ENCODE measurements at regions not wholly inside any gene's neighbourhood (a gene's known extent, or its start where the extent isn't known, plus 50 kb on each side); places are given as distances from the start of the nearest gene placed in this dataset.

GRCh38 chr21:35850542-35851103 is 209.7 kb downstream of the SETD4 start:
- TF ChIP-seq POLR2AphosphoS5 (IDR thresholded peaks at IDR 0.05; ENCODE audit: low read depth, low read length), result no peak
- no peak for TF ChIP-seq CTCF (IDR thresholded peaks at IDR 0.05)
- no peak for TF ChIP-seq TCF7L2 (IDR thresholded peaks at IDR 0.05; ENCODE audit: low read depth, low read length)
- no peak for TF ChIP-seq SIN3A (IDR thresholded peaks at IDR 0.05; ENCODE audit: borderline replicate concordance, insufficient read depth, low read depth, low read length)
- TF ChIP-seq REST (IDR thresholded peaks at IDR 0.05; ENCODE audit: insufficient read depth in 1 of 2, low read depth in 2 of 2, low read length in 1 of 2), result no peak
